ENCODE measurements at regions not wholly inside any gene's neighbourhood (a gene's known extent, or its start where the extent isn't known, plus 50 kb on each side); places are given as distances from the start of the nearest gene placed in this dataset.

DNA sequence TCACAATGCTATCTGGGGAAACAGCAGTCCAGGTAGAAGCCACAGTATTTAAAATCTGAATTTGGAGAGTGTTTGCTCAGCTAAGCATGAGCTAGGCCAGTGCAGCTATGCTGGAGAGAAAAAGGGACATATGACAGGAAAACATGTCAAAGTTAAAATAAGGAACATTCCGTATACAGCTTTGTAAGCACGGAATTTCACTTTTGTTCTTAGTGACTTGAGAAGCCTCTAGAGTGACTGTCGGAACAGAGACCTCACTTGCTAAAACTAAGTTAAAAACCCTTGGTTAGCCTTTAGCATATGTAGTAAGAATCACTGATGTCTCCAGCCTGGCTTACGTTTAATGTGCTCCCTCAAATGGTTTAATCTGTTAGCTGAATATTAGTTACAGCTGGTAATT, 661.7 kb downstream of the KCNT2 start:
- no TSS peak for BruUV-seq (replicated peaks)
- Histone ChIP-seq H3K4me1 (ENCODE audit: control insufficient read depth, extremely low read depth, insufficient read depth, low read length) (no peaks in the 10 kb centered on the region), H3K9me3 (replicated peaks; ENCODE audit: control insufficient read depth, insufficient read depth, low read length) (no peaks in the 10 kb centered on the region), H2AFZ (ENCODE audit: low read depth, low read length) (no peak overlapping the region), H3K9ac (replicated peaks; ENCODE audit: extremely low read depth, insufficient read depth, low read length) (no peak overlapping the region), H3K4me2 (ENCODE audit: insufficient read depth, low read length) (no peak overlapping the region), H3K27me3 (ENCODE audit: control insufficient read depth in 2 of 2, insufficient read depth in 2 of 2, low read length in 2 of 2) (no peaks in the 10 kb centered on the region), H3K9me1 (replicated peaks; ENCODE audit: control insufficient read depth, extremely low read depth, insufficient read depth, low read length) (no peaks in the 10 kb centered on the region), H3K36me3 (ENCODE audit: control insufficient read depth in 2 of 2, extremely low read depth in 1 of 2, insufficient read depth in 2 of 2, low read length in 2 of 2) (no peaks in the 10 kb centered on the region), H3K4me3 (replicated peaks in 1 of 3; ENCODE audit: insufficient read depth in 1 of 3, low read depth in 1 of 3, low read length in 3 of 3) (no peak overlapping the region), H3K79me2 (ENCODE audit: control insufficient read depth, insufficient read depth, low read length) (no peaks in the 10 kb centered on the region), H4K20me1 (replicated peaks; ENCODE audit: control insufficient read depth, extremely low read depth, insufficient read depth, low read length) (no peaks in the 10 kb centered on the region), H3K27ac (ENCODE audit: insufficient read depth, low read depth, low read length) (no peak overlapping the region)
- intact Hi-C loops (cut with micrococcal nuclease), result no loop called here
- FAIRE-seq (no peak), DNase-seq (ENCODE audit: low read depth, low spot score) (no peak)
- dilution Hi-C loops (cut with MboI; ENCODE audit: extremely low pct_ligation_motif_present, low sequenced_read_pairs), result no loop called here
- TF ChIP-seq POLR2AphosphoS5 (IDR thresholded peaks at IDR 0.05; ENCODE audit: insufficient read depth, low read depth, low read length) (no peak), POLR2A (IDR thresholded peaks at IDR 0.05; ENCODE audit: low read depth, low read length) (no peak), GATA2 (IDR thresholded peaks at IDR 0.05; ENCODE audit: insufficient read depth, insufficient read length, low read depth, low read length) (no peak), MYC (IDR thresholded peaks at IDR 0.05; ENCODE audit: low read depth, low read length) (no peak), JUN (IDR thresholded peaks at IDR 0.05; ENCODE audit: borderline replicate concordance, insufficient read depth, insufficient read length, low read depth) (no peak), FOS (IDR thresholded peaks at IDR 0.05; ENCODE audit: borderline replicate concordance, insufficient read depth, low read length) (no peak), EZH2 (IDR thresholded peaks at IDR 0.05; ENCODE audit: borderline replicate concordance, low read depth, low read length, severe bottlenecking) (no peak)
- TF ChIP-seq, protein P1, sequence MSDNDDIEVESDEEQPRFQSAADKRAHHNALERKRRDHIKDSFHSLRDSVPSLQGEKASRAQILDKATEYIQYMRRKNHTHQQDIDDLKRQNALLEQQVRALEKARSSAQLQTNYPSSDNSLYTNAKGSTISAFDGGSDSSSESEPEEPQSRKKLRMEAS (IDR thresholded peaks at IDR 0.05; ENCODE audit: insufficient read depth, insufficient read length), result no peak
- TF ChIP-seq, protein P2, sequence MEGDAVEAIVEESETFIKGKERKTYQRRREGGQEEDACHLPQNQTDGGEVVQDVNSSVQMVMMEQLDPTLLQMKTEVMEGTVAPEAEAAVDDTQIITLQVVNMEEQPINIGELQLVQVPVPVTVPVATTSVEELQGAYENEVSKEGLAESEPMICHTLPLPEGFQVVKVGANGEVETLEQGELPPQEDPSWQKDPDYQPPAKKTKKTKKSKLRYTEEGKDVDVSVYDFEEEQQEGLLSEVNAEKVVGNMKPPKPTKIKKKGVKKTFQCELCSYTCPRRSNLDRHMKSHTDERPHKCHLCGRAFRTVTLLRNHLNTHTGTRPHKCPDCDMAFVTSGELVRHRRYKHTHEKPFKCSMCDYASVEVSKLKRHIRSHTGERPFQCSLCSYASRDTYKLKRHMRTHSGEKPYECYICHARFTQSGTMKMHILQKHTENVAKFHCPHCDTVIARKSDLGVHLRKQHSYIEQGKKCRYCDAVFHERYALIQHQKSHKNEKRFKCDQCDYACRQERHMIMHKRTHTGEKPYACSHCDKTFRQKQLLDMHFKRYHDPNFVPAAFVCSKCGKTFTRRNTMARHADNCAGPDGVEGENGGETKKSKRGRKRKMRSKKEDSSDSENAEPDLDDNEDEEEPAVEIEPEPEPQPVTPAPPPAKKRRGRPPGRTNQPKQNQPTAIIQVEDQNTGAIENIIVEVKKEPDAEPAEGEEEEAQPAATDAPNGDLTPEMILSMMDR (IDR thresholded peaks at IDR 0.05; ENCODE audit: extremely low read depth in 1 of 2, insufficient read depth in 1 of 2, low read depth in 1 of 2, low read length in 2 of 2), result no peak
- ChIA-PET CTCF (interaction anchor here (0.9 kb wide), 1 partner anchor 11 kb away, joined by 3 read pairs; no protein-coding TSS in a partner anchor), POLR2A (no interaction called here)
